Vagina (tissue), 2 donors: ENCODE measurements at regions not wholly inside any gene's neighbourhood (a gene's known extent, or its start where the extent isn't known, plus 50 kb on each side); places are given as distances from the start of the nearest gene placed in this dataset.
A peak's percentile ranks its signal among the peaks of the same experiment; 100 is the strongest.

Experiments
- DNase-seq, 2 donors: peaks; one replicate each; pipeline ENCODE4 v3.0.0-alpha.2; 2017; ENCODE audit errors: extremely low spot score in 2 of 2
- H3K27ac ChIP-seq: fragments of 200-600 bp; sonication (generic); one replicate; pipeline ENCODE4 v1.5.1; 2019
- H3K27me3 ChIP-seq: fragments of 200-600 bp; sonication (generic); one replicate; pipeline ENCODE4 v1.5.1; 2019
- H3K36me3 ChIP-seq, 2 donors: fragments of 200-600 bp; sonication (generic); one replicate each; pipeline ENCODE4 v1.5.1; 2017 to 2019
- H3K4me1 ChIP-seq: fragments of 200-600 bp; sonication (generic); one replicate; pipeline ENCODE4 v1.5.1; 2019
- H3K4me3 ChIP-seq, 2 donors: fragments of 200-600 bp; sonication (generic); 1 replicate in 1 of 2; 2 replicates in 1 of 2; pipeline ENCODE4 v1.5.1; 2016 to 2019
- H3K9me3 ChIP-seq: fragments of 200-600 bp; sonication (generic); one replicate; pipeline ENCODE4 v1.5.1; 2019
- CTCF ChIP-seq, 3 experiments: fragments of 450-650 bp in 2 of 3; fragments of 200-600 bp in 1 of 3; sonication (generic) in 1 of 3; IDR thresholded peaks; one replicate each; pipeline ENCODE4 v1.5.1; 2017 to 2019; ENCODE audit warnings: antibody characterized with exemption in 3 of 3, mild to moderate bottlenecking in 2 of 3, moderate library complexity in 2 of 3
- POLR2A ChIP-seq, 2 donors: fragments of 450-650 bp; IDR thresholded peaks; one replicate each; pipeline ENCODE4 v1.6.1; 2017; ENCODE audit warnings: antibody characterized with exemption in 2 of 2, mild to moderate bottlenecking in 2 of 2, moderate library complexity in 2 of 2
- POLR2AphosphoS5 ChIP-seq, 2 donors: sonication (generic); formaldehyde crosslinking; IDR thresholded peaks; one replicate each; pipeline ENCODE4 v1.9.0; 2017; ENCODE audit warnings: antibody characterized with exemption in 2 of 2, mild to moderate bottlenecking in 2 of 2, low read depth in 1 of 2; ENCODE audit not compliant: insufficient read depth in 1 of 2
- intact Hi-C: fragments of 100-400 bp; cut with DNase I; formaldehyde crosslinking; loops from one replicate; pipeline ENCODE4 v1.15.1; 2023

- Histone ChIP-seq H3K4me3 (no peak overlapping the region), H3K36me3 (no peaks in the 10 kb centered on the region), H3K27me3 (no peaks in the 10 kb centered on the region), H3K27ac (no peak overlapping the region), H3K9me3 (no peaks in the 10 kb centered on the region), H3K4me1 (peaks cover 34% of the 10 kb centered on the region)
- TF ChIP-seq POLR2A (IDR thresholded peaks at IDR 0.05): no peak
- no peak for TF ChIP-seq POLR2AphosphoS5 (IDR thresholded peaks at IDR 0.05; ENCODE audit: insufficient read depth in 1 of 2, low read depth in 1 of 2)
- no peak for TF ChIP-seq CTCF (IDR thresholded peaks at IDR 0.05)
- DNase-seq: no peak
- intact Hi-C loops: no loop called here
Measured at GRCh38 chr16:80060470-80060869, 459.9 kb upstream of the MAF start.

GRCh38 chr16:80059836-80060235 lies 459.3 kb upstream of the MAF start:
- Histone ChIP-seq H3K36me3 (no peaks in the 10 kb centered on the region), H3K4me3 (no peak overlapping the region), H3K27me3 (no peaks in the 10 kb centered on the region), H3K9me3 (no peaks in the 10 kb centered on the region), H3K4me1 (peaks cover 34% of the 10 kb centered on the region), H3K27ac (no peak overlapping the region)
- TF ChIP-seq POLR2A (IDR thresholded peaks at IDR 0.05): no peak
- TF ChIP-seq CTCF (IDR thresholded peaks at IDR 0.05): no peak
- TF ChIP-seq POLR2AphosphoS5 (IDR thresholded peaks at IDR 0.05; ENCODE audit: insufficient read depth in 1 of 2, low read depth in 1 of 2): no peak
- intact Hi-C loops: no loop called here
- no peak for DNase-seq

- no peaks in the 10 kb centered on the region for H3K27me3 ChIP-seq
- H3K27ac ChIP-seq: peak overlapping the region; percentile 71
- H3K4me1 ChIP-seq: peaks cover 25% of the 10 kb centered on the region
- H3K9me3 ChIP-seq: no peaks in the 10 kb centered on the region
- TF ChIP-seq CTCF (IDR thresholded peaks at IDR 0.05) (no peak), POLR2AphosphoS5 (IDR thresholded peaks at IDR 0.05; ENCODE audit: insufficient read depth in 1 of 2, low read depth in 1 of 2) (no peak), POLR2A (IDR thresholded peaks at IDR 0.05) (no peak)
- no peak for DNase-seq
- H3K36me3 ChIP-seq: no peaks in the 10 kb centered on the region
- no peak overlapping the region for H3K4me3 ChIP-seq
- intact Hi-C loops: no loop called here
Measured at GRCh38 chr16:80058214-80058613, 457.7 kb upstream of the MAF start.

- Histone ChIP-seq H3K9me3 (no peaks in the 10 kb centered on the region), H3K36me3 (no peaks in the 10 kb centered on the region), H3K27ac (no peak overlapping the region), H3K4me1 (peaks cover 25% of the 10 kb centered on the region), H3K4me3 (no peak overlapping the region), H3K27me3 (no peaks in the 10 kb centered on the region)
- intact Hi-C loops: no loop called here
- no peak for DNase-seq
- no peak for TF ChIP-seq POLR2AphosphoS5 (IDR thresholded peaks at IDR 0.05; ENCODE audit: insufficient read depth in 1 of 2, low read depth in 1 of 2)
- no peak for TF ChIP-seq POLR2A (IDR thresholded peaks at IDR 0.05)
- TF ChIP-seq CTCF (IDR thresholded peaks at IDR 0.05): no peak
Measured at GRCh38 chr16:80056324-80056723, 455.8 kb upstream of the MAF start.

GRCh38 chr16:80055831-80056230 lies 455.3 kb upstream of the MAF start:
- H3K27me3 ChIP-seq: no peaks in the 10 kb centered on the region
- H3K9me3 ChIP-seq: no peaks in the 10 kb centered on the region
- TF ChIP-seq CTCF (IDR thresholded peaks at IDR 0.05) (no peak), POLR2AphosphoS5 (IDR thresholded peaks at IDR 0.05; ENCODE audit: insufficient read depth in 1 of 2, low read depth in 1 of 2) (no peak), POLR2A (IDR thresholded peaks at IDR 0.05) (no peak)
- H3K36me3 ChIP-seq: no peaks in the 10 kb centered on the region
- intact Hi-C loops: no loop called here
- no peak overlapping the region for H3K4me3 ChIP-seq
- no peak for DNase-seq
- H3K27ac ChIP-seq: no peak overlapping the region
- peaks cover 25% of the 10 kb centered on the region for H3K4me1 ChIP-seq
